Lower lobe of right lung (tissue), 2 donors: ENCODE measurements at regions not wholly inside any gene's neighbourhood (a gene's known extent, or its start where the extent isn't known, plus 50 kb on each side); places are given as distances from the start of the nearest gene placed in this dataset.

Source experiments
- ATAC-seq, 2 donors: fragments of 200-7000 bp; cut with Tn5 transposase; one replicate each; pipeline ENCODE4 v1.9.1; 2020 to 2022; ENCODE audit warnings: mild to moderate bottlenecking in 2 of 2, moderate library complexity in 2 of 2
- DNase-seq: peaks from one replicate; pipeline ENCODE4 v3.0.0-alpha.2; 2020
- H3K27ac ChIP-seq: fragments of 200-600 bp; one replicate; pipeline ENCODE4 v1.8.0; 2022
- H3K27me3 ChIP-seq: fragments of 200-600 bp; one replicate; pipeline ENCODE4 v1.8.0; 2022; ENCODE audit warnings: low read depth
- H3K36me3 ChIP-seq: fragments of 200-600 bp; one replicate; pipeline ENCODE4 v1.8.0; 2022; ENCODE audit warnings: mild to moderate bottlenecking
- H3K4me1 ChIP-seq: fragments of 200-600 bp; one replicate; pipeline ENCODE4 v1.8.0; 2022
- H3K4me3 ChIP-seq: fragments of 200-600 bp; one replicate; pipeline ENCODE4 v1.8.0; 2022; ENCODE audit warnings: mild to moderate bottlenecking
- H3K9me3 ChIP-seq: fragments of 200-600 bp; one replicate; pipeline ENCODE4 v1.8.0; 2022
- intact Hi-C: fragments of 100-400 bp; cut with DNase I; formaldehyde crosslinking; loops from one replicate; pipeline ENCODE4 v1.11.0; 2022
- TF ChIP-seq, protein P1 (sequence below): fragments of 200-600 bp; IDR thresholded peaks from one replicate; pipeline ENCODE4 v1.8.0; 2022; ENCODE audit warnings: antibody characterized with exemption, mild to moderate bottlenecking
- donor health status: DM: no; HTN: yes; CAD: no; lungs with severe emphysema.

- no peak for DNase-seq
- Histone ChIP-seq H3K4me3 (no peak overlapping the region), H3K27ac (no peak overlapping the region), H3K27me3 (no peaks in the 10 kb centered on the region), H3K36me3 (no peaks in the 10 kb centered on the region), H3K4me1 (no peaks in the 10 kb centered on the region), H3K9me3 (no peaks in the 10 kb centered on the region)
- TF ChIP-seq, protein P1, sequence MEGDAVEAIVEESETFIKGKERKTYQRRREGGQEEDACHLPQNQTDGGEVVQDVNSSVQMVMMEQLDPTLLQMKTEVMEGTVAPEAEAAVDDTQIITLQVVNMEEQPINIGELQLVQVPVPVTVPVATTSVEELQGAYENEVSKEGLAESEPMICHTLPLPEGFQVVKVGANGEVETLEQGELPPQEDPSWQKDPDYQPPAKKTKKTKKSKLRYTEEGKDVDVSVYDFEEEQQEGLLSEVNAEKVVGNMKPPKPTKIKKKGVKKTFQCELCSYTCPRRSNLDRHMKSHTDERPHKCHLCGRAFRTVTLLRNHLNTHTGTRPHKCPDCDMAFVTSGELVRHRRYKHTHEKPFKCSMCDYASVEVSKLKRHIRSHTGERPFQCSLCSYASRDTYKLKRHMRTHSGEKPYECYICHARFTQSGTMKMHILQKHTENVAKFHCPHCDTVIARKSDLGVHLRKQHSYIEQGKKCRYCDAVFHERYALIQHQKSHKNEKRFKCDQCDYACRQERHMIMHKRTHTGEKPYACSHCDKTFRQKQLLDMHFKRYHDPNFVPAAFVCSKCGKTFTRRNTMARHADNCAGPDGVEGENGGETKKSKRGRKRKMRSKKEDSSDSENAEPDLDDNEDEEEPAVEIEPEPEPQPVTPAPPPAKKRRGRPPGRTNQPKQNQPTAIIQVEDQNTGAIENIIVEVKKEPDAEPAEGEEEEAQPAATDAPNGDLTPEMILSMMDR = no peak
- intact Hi-C loops = no loop called here
- no peak for ATAC-seq
These were observed 115.0 kb downstream of the CEP44 start for GRCh38 chr4:174398728-174399127.

DNA sequence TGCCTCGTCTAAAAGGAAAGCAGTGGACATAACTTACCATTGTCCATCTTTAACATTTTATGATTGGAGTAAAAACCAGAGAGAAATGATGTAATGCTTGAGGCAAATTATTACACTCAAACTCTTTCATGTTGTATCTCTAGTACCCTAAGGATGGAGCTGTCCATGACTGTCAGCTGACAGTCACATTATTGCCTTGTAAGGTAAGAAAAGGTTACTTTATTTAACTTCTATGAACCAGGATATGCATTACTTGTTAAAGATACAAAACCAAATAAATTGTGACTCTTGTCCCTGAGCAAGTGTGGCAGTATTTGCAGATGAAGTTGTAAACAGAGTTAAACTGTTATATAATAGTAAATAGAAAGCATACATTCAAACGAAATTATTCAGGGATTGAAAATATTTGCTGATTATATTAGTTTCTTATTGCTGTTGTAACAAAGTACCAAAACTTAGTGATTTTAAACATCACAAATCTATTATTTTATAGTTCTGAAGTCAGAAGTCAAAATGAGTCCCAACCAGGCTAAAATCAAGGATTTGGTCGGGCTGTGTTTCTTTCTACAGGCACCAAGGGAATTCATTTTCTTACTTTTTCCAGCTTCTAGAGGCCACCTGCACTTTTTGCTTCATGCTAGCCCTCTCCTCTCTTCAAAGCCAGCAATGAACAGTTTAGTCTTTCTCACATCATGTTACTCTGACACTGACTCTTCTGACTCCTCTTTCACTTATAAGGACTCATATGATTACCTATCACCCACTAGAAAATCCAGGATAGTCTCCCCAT lies 113.8 kb downstream of the CEP44 start:
- Histone ChIP-seq H3K27ac (no peak overlapping the region), H3K27me3 (no peaks in the 10 kb centered on the region), H3K9me3 (no peaks in the 10 kb centered on the region), H3K4me1 (no peaks in the 10 kb centered on the region), H3K36me3 (no peaks in the 10 kb centered on the region), H3K4me3 (no peak overlapping the region)
- intact Hi-C loops = no loop called here
- no peak for DNase-seq
- ATAC-seq = no peak
- TF ChIP-seq, protein P1 = no peak

DNA sequence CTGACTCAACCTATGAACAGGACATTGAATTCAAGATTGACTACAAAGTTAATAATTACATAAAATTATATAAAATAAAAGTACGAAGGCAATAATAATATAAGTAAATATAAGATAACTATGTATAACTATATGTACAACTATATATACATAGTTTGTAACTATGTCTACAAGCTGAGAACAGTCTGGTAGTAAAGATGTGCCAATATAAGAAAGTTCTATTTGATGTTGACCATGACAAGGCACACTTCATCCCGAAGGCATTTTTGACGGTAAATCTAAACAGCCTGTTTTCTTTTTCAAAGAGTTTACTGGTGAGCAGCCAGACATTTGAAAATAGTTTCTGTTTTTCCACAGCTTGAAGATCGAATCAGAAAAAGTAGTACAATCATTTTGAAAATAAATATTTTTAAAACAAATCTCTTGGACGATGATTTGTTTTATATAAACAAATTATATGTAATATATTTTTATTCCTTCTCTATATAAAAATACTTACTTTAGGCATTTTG lies 112.9 kb downstream of the CEP44 start:
- H3K9me3 ChIP-seq = no peaks in the 10 kb centered on the region
- no peak for DNase-seq
- H3K27ac ChIP-seq = no peak overlapping the region
- intact Hi-C loops = no loop called here
- no peaks in the 10 kb centered on the region for H3K27me3 ChIP-seq
- no peaks in the 10 kb centered on the region for H3K4me1 ChIP-seq
- H3K36me3 ChIP-seq = no peaks in the 10 kb centered on the region
- ATAC-seq = no peak
- TF ChIP-seq, protein P1 = no peak
- no peak overlapping the region for H3K4me3 ChIP-seq

DNA sequence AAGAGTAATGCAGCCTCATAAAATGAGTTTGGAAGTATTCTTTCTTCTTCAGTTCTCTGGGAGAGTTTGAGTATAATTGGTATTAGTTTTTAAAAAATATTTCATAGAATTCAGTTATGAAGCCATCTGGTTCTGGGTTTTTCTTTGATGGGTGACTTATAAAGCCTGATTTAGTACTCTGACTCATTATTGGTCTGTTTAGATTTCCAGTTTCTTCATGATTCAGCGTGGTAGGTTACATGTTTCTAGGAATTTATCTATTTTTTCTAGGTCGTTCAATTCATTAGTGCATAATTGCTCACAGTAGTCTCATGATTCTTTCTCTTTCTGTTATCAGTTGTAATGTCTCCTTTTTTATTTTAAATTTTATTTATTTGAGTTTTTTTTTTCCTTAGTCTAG lies 111.2 kb downstream of the CEP44 start:
- no peaks in the 10 kb centered on the region for H3K36me3 ChIP-seq

DNA sequence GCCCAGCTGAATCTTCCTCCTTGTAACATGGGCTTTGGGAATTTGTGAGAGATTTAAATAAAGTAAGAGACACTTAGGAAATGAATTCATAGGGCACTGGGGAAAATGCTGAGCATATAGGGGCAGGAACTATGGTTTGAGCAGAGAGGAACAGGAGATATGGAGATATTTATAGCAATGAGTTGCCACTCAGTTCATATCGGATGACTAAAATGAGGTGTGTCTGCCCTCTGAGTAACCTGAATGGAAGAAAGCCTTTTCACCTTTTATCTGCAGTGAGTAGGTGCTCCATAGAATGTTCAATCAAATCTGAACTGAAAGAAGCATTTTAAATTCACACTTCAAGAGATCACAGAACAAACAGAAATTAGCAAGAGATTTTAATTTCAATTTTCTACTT lies 105.7 kb downstream of the CEP44 start:
- no peak for ATAC-seq
- H3K27ac ChIP-seq = no peak overlapping the region
- TF ChIP-seq, protein P1 = no peak

More for the DNA sequence above, 111.2 kb downstream of the CEP44 start:
- no peaks in the 10 kb centered on the region for H3K27me3 ChIP-seq
- H3K4me1 ChIP-seq = no peaks in the 10 kb centered on the region
- H3K4me3 ChIP-seq = no peak overlapping the region
- TF ChIP-seq, protein P1 = no peak
- no peak for DNase-seq
- intact Hi-C loops = no loop called here
- ATAC-seq = no peak
- H3K27ac ChIP-seq = no peak overlapping the region
- no peaks in the 10 kb centered on the region for H3K9me3 ChIP-seq

More for the DNA sequence above, 105.7 kb downstream of the CEP44 start:
- H3K4me1 ChIP-seq = no peaks in the 10 kb centered on the region
- intact Hi-C loops = no loop called here
- no peaks in the 10 kb centered on the region for H3K27me3 ChIP-seq
- H3K36me3 ChIP-seq = no peaks in the 10 kb centered on the region
- H3K9me3 ChIP-seq = no peaks in the 10 kb centered on the region
- no peak for DNase-seq
- no peak overlapping the region for H3K4me3 ChIP-seq
